ENCODE measurements at regions not wholly inside any gene's neighbourhood (a gene's known extent, or its start where the extent isn't known, plus 50 kb on each side); places are given as distances from the start of the nearest gene placed in this dataset.

DNA sequence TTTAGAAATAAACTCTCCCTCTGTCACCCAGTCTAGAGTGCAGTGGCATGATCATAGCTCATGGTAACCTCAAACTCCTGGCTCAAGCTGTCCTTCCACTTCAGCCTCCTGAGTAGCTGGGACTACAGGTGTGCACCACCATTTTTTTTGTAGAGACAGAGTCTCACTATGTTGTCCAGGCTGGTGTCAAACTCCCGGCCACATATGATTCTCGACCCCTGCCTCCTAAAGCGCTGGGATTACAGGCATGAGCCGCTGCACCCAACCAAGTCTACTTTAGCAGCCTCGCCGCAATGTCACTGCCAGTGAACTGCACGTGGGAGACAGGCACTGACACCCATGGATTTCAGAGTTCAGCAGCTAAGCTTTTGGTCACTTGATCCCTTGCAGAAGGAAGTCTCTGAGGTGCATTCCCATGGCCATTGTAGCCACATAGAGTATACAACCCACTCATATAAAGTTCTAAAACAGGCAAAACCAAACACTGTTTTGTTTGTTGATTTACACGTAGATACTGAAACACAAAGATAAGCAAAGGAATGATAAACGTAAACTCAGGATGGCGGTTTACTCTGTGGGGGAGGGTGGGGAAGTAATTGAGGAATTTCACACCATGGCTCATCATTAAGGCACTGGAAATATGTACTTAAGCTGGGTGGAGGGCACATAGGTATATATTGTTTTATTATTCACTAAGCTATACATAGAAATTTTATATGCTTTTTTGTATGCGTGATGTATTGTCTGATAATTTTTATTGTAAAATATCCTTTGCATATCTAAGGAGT, 115.0 kb downstream of the MEX3B start:
- TF ChIP-seq CTCF (IDR thresholded peaks at IDR 0.05), result no peak
- TF ChIP-seq POLR2A (IDR thresholded peaks at IDR 0.05), result no peak

Data from right lobe of liver (tissue), 4 donors.